ENCODE measurements at regions not wholly inside any gene's neighbourhood (a gene's known extent, or its start where the extent isn't known, plus 50 kb on each side); places are given as distances from the start of the nearest gene placed in this dataset.

DNA sequence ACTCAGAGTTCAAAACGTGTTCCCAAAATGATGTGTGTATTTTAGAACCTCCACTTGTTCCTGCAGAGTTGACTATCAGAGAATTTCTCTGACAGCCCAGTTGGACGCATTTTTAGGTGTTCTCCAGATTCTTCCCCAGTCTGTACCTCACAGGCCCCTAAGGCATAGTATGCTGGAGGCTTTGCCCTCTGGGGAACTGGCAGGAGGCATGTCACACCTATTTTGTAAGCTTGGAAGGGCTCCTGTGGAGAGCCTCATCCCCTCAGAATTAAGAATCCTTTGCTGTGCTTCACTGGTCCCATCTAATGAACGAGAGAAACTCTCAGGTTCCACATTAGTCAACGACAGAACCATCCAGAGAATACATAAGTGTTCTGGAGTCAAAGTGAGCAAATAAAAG, 144.1 kb upstream of the SLC30A5 start:
- H3K27ac Mint-ChIP-seq, result no peak overlapping the region
- H3K4me3 Mint-ChIP-seq, result no peak overlapping the region
- H3K36me3 Mint-ChIP-seq (ENCODE audit: low read depth), result no peaks in the 10 kb centered on the region
- no peaks in the 10 kb centered on the region for H3K4me1 Mint-ChIP-seq (ENCODE audit: low read depth)
- no peaks in the 10 kb centered on the region for H3K9me3 Mint-ChIP-seq
- intact Hi-C loops (cut with micrococcal nuclease), result no loop called here
- DNase-seq (ENCODE audit: low spot score), result no peak
- H3K27me3 Mint-ChIP-seq (ENCODE audit: insufficient read depth), result peaks cover 8% of the 10 kb centered on the region

- no peaks in the 10 kb centered on the region for H3K4me1 Mint-ChIP-seq (ENCODE audit: low read depth)
- no peaks in the 10 kb centered on the region for H3K9me3 Mint-ChIP-seq
- intact Hi-C loops (cut with micrococcal nuclease), result no loop called here
- peaks cover 9% of the 10 kb centered on the region for H3K27me3 Mint-ChIP-seq (ENCODE audit: insufficient read depth)
- H3K36me3 Mint-ChIP-seq (ENCODE audit: low read depth), result no peaks in the 10 kb centered on the region
- H3K27ac Mint-ChIP-seq, result no peak overlapping the region
- no peak for DNase-seq (ENCODE audit: low spot score)
- no peak overlapping the region for H3K4me3 Mint-ChIP-seq
Observed at GRCh38 chr5:68950125-68950524, 143.7 kb upstream of the SLC30A5 start.

GRCh38 chr5:68950930-68951329, 142.9 kb upstream of the SLC30A5 start:
- H3K9me3 Mint-ChIP-seq, result no peaks in the 10 kb centered on the region
- no peak for DNase-seq (ENCODE audit: low spot score)
- no peaks in the 10 kb centered on the region for H3K36me3 Mint-ChIP-seq (ENCODE audit: low read depth)
- peaks cover 9% of the 10 kb centered on the region for H3K27me3 Mint-ChIP-seq (ENCODE audit: insufficient read depth)
- intact Hi-C loops (cut with micrococcal nuclease), result no loop called here
- H3K4me1 Mint-ChIP-seq (ENCODE audit: low read depth), result no peaks in the 10 kb centered on the region
- H3K4me3 Mint-ChIP-seq, result no peak overlapping the region
- no peak overlapping the region for H3K27ac Mint-ChIP-seq

GRCh38 chr5:68953231-68953874, 140.5 kb upstream of the SLC30A5 start:
- peaks cover 4% of the 10 kb centered on the region for H3K27me3 Mint-ChIP-seq (ENCODE audit: insufficient read depth)
- H3K27ac Mint-ChIP-seq, result no peak overlapping the region
- DNase-seq (ENCODE audit: low spot score), result no peak
- peaks cover 3% of the 10 kb centered on the region for H3K9me3 Mint-ChIP-seq
- no peaks in the 10 kb centered on the region for H3K36me3 Mint-ChIP-seq (ENCODE audit: low read depth)
- no peak overlapping the region for H3K4me3 Mint-ChIP-seq
- intact Hi-C loops (cut with micrococcal nuclease), result no loop called here
- no peaks in the 10 kb centered on the region for H3K4me1 Mint-ChIP-seq (ENCODE audit: low read depth)

DNA sequence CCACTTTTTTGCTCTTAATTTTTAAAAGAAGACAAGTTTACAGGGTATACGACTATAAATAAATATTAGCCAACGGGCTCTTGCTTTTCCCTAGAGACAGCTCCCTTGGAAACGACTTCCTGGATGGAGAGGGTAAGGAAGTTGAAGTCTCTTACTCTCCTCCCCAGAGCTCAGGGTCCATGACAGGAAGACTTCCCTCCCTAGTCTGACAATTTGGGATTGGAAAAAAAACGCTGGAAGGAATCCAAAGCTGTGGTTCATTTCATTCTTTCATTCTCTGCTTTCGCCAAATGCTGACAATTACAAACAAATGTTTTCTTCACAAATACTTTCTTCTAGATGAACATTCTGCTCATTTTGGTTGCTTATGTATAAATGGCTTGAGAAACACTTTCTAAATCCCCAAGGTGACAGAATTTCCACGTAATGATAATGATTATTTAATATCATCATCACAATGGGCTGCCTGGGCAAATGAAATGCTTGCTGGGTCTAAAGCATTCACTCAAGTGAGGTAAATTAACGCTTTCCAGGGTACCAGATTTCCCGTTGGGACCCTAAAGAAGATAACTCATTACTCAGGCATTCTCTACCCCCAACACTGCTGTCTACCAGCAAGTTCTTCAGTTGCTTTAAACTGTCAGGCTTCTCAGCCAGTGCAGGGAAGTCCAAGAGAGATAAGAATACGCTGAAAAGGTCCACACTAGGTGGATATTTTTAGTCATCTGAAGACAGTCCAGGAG, 139.8 kb upstream of the SLC30A5 start:
- DNase-seq (ENCODE audit: low spot score), result no peak
- no peaks in the 10 kb centered on the region for H3K4me1 Mint-ChIP-seq (ENCODE audit: low read depth)
- intact Hi-C loops (cut with micrococcal nuclease), result no loop called here
- H3K27me3 Mint-ChIP-seq (ENCODE audit: insufficient read depth), result peaks cover 4% of the 10 kb centered on the region
- no peak overlapping the region for H3K27ac Mint-ChIP-seq
- no peaks in the 10 kb centered on the region for H3K36me3 Mint-ChIP-seq (ENCODE audit: low read depth)
- H3K4me3 Mint-ChIP-seq, result no peak overlapping the region
- peaks cover 3% of the 10 kb centered on the region for H3K9me3 Mint-ChIP-seq

DNA sequence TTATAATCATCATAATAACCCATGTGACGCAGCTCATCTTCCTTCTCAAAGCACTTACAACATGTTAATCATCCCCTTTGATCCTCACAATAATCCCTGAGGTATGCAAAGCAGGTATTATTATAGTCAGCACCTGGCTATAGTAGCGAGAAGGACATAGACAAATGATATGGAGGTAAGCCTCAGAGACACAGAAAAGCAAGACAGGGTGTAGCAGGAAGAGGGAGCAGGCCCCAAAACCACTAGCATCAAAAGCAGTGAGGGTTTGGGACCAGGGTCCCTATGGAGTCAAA, 139.2 kb upstream of the SLC30A5 start:
- Mint-ChIP-seq H3K4me1 (ENCODE audit: low read depth) (no peaks in the 10 kb centered on the region), H3K9me3 (peaks cover 3% of the 10 kb centered on the region), H3K4me3 (no peak overlapping the region), H3K36me3 (ENCODE audit: low read depth) (no peaks in the 10 kb centered on the region), H3K27me3 (ENCODE audit: insufficient read depth) (peaks cover 4% of the 10 kb centered on the region), H3K27ac (no peak overlapping the region)
- no peak for DNase-seq (ENCODE audit: low spot score)
- intact Hi-C loops (cut with micrococcal nuclease), result no loop called here

DNA sequence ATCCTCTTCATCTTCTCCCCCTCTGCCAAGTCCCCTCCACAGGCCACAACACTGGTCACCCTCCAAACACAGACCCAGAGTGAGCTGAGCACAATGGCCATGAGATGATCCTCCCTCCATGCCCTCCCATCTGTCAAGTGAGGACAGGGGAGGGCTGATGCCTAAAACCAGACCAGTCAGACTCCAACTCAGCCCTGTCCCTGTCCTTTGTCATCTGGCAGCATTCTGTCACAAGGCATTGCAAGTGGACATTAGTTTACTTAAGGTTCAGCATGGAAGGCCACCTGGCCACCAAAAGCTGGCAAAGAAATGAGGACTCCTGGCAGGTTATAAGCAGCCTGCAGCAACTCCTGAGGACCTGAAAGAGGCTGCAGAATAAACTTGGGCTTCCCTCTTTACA, 136.2 kb upstream of the SLC30A5 start:
- H3K9me3 Mint-ChIP-seq, result peaks cover 3% of the 10 kb centered on the region
- peaks cover under 1% of the 10 kb centered on the region for H3K4me1 Mint-ChIP-seq (ENCODE audit: low read depth)
- H3K27me3 Mint-ChIP-seq (ENCODE audit: insufficient read depth), result peaks cover 2% of the 10 kb centered on the region
- no peaks in the 10 kb centered on the region for H3K36me3 Mint-ChIP-seq (ENCODE audit: low read depth)
- H3K27ac Mint-ChIP-seq, result no peak overlapping the region
- H3K4me3 Mint-ChIP-seq, result no peak overlapping the region
- no peak for DNase-seq (ENCODE audit: low spot score)
- intact Hi-C loops (cut with micrococcal nuclease), result no loop called here

- Mint-ChIP-seq H3K36me3 (ENCODE audit: low read depth) (no peaks in the 10 kb centered on the region), H3K4me3 (no peak overlapping the region), H3K27me3 (ENCODE audit: insufficient read depth) (peaks cover 2% of the 10 kb centered on the region), H3K4me1 (ENCODE audit: low read depth) (peaks cover 8% of the 10 kb centered on the region), H3K9me3 (peaks cover 3% of the 10 kb centered on the region), H3K27ac (no peak overlapping the region)
- no peak for DNase-seq (ENCODE audit: low spot score)
- intact Hi-C loops (cut with micrococcal nuclease), result no loop called here
Observed at GRCh38 chr5:68958428-68958827, 135.4 kb upstream of the SLC30A5 start.

- no peak for DNase-seq (ENCODE audit: low spot score)
- peaks cover 8% of the 10 kb centered on the region for H3K4me1 Mint-ChIP-seq (ENCODE audit: low read depth)
- H3K9me3 Mint-ChIP-seq, result peaks cover 3% of the 10 kb centered on the region
- intact Hi-C loops (cut with micrococcal nuclease), result loop anchor here (5.0 kb wide), 1 partner anchor 673 kb away; no protein-coding TSS in a partner anchor
- H3K36me3 Mint-ChIP-seq (ENCODE audit: low read depth), result no peaks in the 10 kb centered on the region
- H3K27me3 Mint-ChIP-seq (ENCODE audit: insufficient read depth), result no peaks in the 10 kb centered on the region
- H3K27ac Mint-ChIP-seq, result no peak overlapping the region
- no peak overlapping the region for H3K4me3 Mint-ChIP-seq
Observed at GRCh38 chr5:68960456-68960855, 133.4 kb upstream of the SLC30A5 start.

- intact Hi-C loops (cut with micrococcal nuclease), result loop anchor here (5.0 kb wide), 1 partner anchor 674 kb away; no protein-coding TSS in a partner anchor
- no peak overlapping the region for H3K4me3 Mint-ChIP-seq
- no peaks in the 10 kb centered on the region for H3K27me3 Mint-ChIP-seq (ENCODE audit: insufficient read depth)
Observed at GRCh38 chr5:68960961-68961360, 132.9 kb upstream of the SLC30A5 start.

DNA sequence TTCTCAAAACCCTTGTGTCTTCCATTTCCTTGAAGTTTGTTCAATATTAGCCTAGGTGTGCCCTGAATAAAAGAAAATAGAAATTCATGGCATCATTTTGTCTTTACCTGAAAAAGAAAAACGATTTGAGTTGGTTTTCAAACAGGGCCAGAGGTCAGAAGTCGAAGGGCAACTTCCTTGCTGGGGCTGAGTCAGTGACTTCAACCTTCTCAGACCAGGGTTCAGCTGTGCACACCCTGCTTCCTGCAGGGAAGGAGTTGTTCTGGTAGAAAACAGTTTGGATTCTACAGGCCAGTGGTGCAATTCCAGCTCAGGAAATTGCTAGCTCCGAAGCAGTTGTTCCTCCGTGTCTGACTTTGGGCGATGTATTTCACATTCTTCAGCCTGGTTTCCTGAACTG, 132.1 kb upstream of the SLC30A5 start:
- Mint-ChIP-seq H3K27me3 (ENCODE audit: insufficient read depth) (no peaks in the 10 kb centered on the region), H3K27ac (no peak overlapping the region), H3K36me3 (ENCODE audit: low read depth) (no peaks in the 10 kb centered on the region), H3K4me3 (no peak overlapping the region), H3K4me1 (ENCODE audit: low read depth) (peaks cover 8% of the 10 kb centered on the region), H3K9me3 (peaks cover under 1% of the 10 kb centered on the region)
- intact Hi-C loops (cut with micrococcal nuclease), result loop anchor here (5.0 kb wide), 1 partner anchor 674 kb away; no protein-coding TSS in a partner anchor
- DNase-seq (ENCODE audit: low spot score), result no peak

More at GRCh38 chr5:68960961-68961360, 132.9 kb upstream of the SLC30A5 start:
- peaks cover 8% of the 10 kb centered on the region for H3K4me1 Mint-ChIP-seq (ENCODE audit: low read depth)
- no peak for DNase-seq (ENCODE audit: low spot score)
- H3K27ac Mint-ChIP-seq, result no peak overlapping the region
- H3K9me3 Mint-ChIP-seq, result peaks cover 3% of the 10 kb centered on the region
- H3K36me3 Mint-ChIP-seq (ENCODE audit: low read depth), result no peaks in the 10 kb centered on the region

DNA sequence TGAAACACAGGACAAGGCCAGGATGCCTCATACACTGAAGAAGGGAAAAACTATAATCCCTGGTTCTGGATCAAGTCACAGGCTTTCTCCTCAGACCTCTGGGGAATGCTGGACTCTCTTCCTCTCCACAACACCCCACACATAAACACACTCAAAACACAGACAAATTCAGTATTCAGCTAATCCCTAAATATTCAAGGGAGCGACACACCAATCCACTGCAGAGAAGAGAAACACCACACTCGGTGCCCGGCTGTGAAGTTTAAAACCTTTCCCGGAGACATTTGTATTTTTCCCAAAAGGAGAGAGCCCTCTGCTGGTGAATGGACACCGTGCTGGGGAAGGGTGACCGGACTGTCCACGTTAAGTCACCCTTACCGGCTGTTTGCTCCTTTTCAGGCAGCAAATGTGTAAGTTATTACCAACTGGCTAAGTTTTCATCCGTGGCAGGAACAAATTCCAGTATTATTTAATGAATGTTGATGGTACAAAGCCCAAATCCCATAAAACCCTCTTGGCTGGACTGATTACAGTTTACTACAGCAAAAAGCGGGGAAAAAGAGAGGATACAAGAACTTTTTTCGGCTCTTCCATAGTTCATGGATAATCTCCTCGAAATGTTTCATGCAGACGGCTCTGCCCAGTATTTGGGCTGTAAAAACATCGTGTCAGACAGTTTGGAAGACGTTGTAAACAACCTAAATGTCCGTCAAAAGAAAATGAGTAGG, 130.9 kb upstream of the SLC30A5 start:
- H3K27ac Mint-ChIP-seq, result no peak overlapping the region
- no peaks in the 10 kb centered on the region for H3K36me3 Mint-ChIP-seq (ENCODE audit: low read depth)
- DNase-seq (ENCODE audit: low spot score), result no peak
- H3K27me3 Mint-ChIP-seq (ENCODE audit: insufficient read depth), result no peaks in the 10 kb centered on the region
- H3K4me1 Mint-ChIP-seq (ENCODE audit: low read depth), result peaks cover 8% of the 10 kb centered on the region
- intact Hi-C loops (cut with micrococcal nuclease), result loop anchor here (5.0 kb wide), 1 partner anchor 676 kb away; no protein-coding TSS in a partner anchor
- no peak overlapping the region for H3K4me3 Mint-ChIP-seq
- no peaks in the 10 kb centered on the region for H3K9me3 Mint-ChIP-seq

DNA sequence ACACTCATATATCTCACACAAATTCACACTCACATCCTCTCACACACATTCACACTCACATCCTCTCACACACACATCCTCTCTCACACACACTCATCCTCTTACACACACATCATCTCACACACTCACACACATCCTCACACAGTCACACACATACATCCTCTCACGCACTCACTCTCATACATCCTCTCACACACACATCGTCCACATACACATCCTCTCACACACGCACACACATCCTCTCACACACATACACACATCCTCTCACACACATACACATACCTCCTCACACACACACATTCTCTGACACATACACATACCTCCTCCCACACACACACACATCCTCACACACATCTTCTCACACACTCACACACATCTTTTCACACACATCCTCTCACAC, 129.1 kb upstream of the SLC30A5 start:
- no peak overlapping the region for H3K27ac Mint-ChIP-seq
- H3K4me3 Mint-ChIP-seq, result no peak overlapping the region
- intact Hi-C loops (cut with micrococcal nuclease), result loop anchor here (5.0 kb wide), 1 partner anchor 677 kb away; no protein-coding TSS in a partner anchor
- no peaks in the 10 kb centered on the region for H3K36me3 Mint-ChIP-seq (ENCODE audit: low read depth)
- no peaks in the 10 kb centered on the region for H3K9me3 Mint-ChIP-seq
- H3K27me3 Mint-ChIP-seq (ENCODE audit: insufficient read depth), result peaks cover 2% of the 10 kb centered on the region
- DNase-seq (ENCODE audit: low spot score), result no peak
- peaks cover 8% of the 10 kb centered on the region for H3K4me1 Mint-ChIP-seq (ENCODE audit: low read depth)
